Nephron progenitor cell (in vitro differentiated cells): ENCODE measurements at regions not wholly inside any gene's neighbourhood (a gene's known extent, or its start where the extent isn't known, plus 50 kb on each side); places are given as distances from the start of the nearest gene placed in this dataset.
"Not testable (repeated sequence)": the region's sequence is repeated elsewhere in the genome, so short reads cannot be mapped to it uniquely, and the experiment has no call there.

Experiments
- DNase-seq: peaks from one replicate; pipeline ENCODE4 v3.0.0; 2021
- H3K27ac Mint-ChIP-seq: 2 replicates; pipeline ENCODE4 v1.8.0; 2021; ENCODE audit warnings: mild to moderate bottlenecking, moderate library complexity, mixed read lengths
- H3K27me3 Mint-ChIP-seq: 2 replicates; pipeline ENCODE4 v1.8.0; 2021; ENCODE audit warnings: mild to moderate bottlenecking, low read depth, mixed read lengths; ENCODE audit not compliant: poor library complexity
- H3K36me3 Mint-ChIP-seq: 2 replicates; pipeline ENCODE4 v1.8.0; 2021; ENCODE audit warnings: low read depth, mixed read lengths
- H3K4me1 Mint-ChIP-seq: 2 replicates; pipeline ENCODE4 v1.8.0; 2021; ENCODE audit warnings: mixed read lengths
- H3K4me3 Mint-ChIP-seq: 2 replicates; pipeline ENCODE4 v1.8.0; 2021; ENCODE audit warnings: mild to moderate bottlenecking, moderate library complexity, mixed read lengths
- H3K9me3 Mint-ChIP-seq: 2 replicates; pipeline ENCODE4 v1.8.0; 2021; ENCODE audit warnings: mild to moderate bottlenecking, moderate library complexity, mixed read lengths
- CTCF ChIP-seq: fragments of 200-600 bp; sonication (generic); IDR thresholded peaks from 2 replicates; pipeline ENCODE4 v1.5.0; 2021; ENCODE audit warnings: antibody characterized with exemption

- Mint-ChIP-seq H3K4me1 (peaks cover 20% of the 10 kb centered on the region), H3K27me3 (peaks cover 19% of the 10 kb centered on the region), H3K27ac (no peak overlapping the region), H3K4me3 (no peak overlapping the region), H3K36me3 (no peaks in the 10 kb centered on the region), H3K9me3 (peaks cover 16% of the 10 kb centered on the region)
- no peak for DNase-seq
- TF ChIP-seq CTCF = no peak
Observed at GRCh38 chr10:44749151-44749550, 162.0 kb upstream of the TMEM72 start.

GRCh38 chr10:44752451-44753441 is 158.4 kb upstream of the TMEM72 start:
- H3K4me3 Mint-ChIP-seq = no peak overlapping the region
- no peaks in the 10 kb centered on the region for H3K36me3 Mint-ChIP-seq
- peaks cover 9% of the 10 kb centered on the region for H3K4me1 Mint-ChIP-seq
- no peak for DNase-seq
- H3K9me3 Mint-ChIP-seq = peaks cover 13% of the 10 kb centered on the region
- peaks cover 27% of the 10 kb centered on the region for H3K27me3 Mint-ChIP-seq
- H3K27ac Mint-ChIP-seq = no peak overlapping the region
- TF ChIP-seq CTCF = no peak

- H3K36me3 Mint-ChIP-seq, H3K27ac Mint-ChIP-seq, H3K9me3 Mint-ChIP-seq, H3K4me3 Mint-ChIP-seq, DNase-seq: not testable (repeated sequence)
- Mint-ChIP-seq H3K27me3 (peaks cover 25% of the 10 kb centered on the region), H3K4me1 (peaks cover 20% of the 10 kb centered on the region)
Observed at GRCh38 chr10:44754355-44754754, 156.8 kb upstream of the TMEM72 start.

- no peaks in the 10 kb centered on the region for H3K36me3 Mint-ChIP-seq
- H3K9me3 Mint-ChIP-seq = no peaks in the 10 kb centered on the region
- no peak for DNase-seq
- no peak for TF ChIP-seq CTCF
- H3K27me3 Mint-ChIP-seq = peaks cover 33% of the 10 kb centered on the region
- peaks cover 22% of the 10 kb centered on the region for H3K4me1 Mint-ChIP-seq
- H3K27ac Mint-ChIP-seq = no peak overlapping the region
- H3K4me3 Mint-ChIP-seq = no peak overlapping the region
Observed at GRCh38 chr10:44755481-44755880, 155.7 kb upstream of the TMEM72 start.

- DNase-seq = no peak
- Mint-ChIP-seq H3K9me3 (no peaks in the 10 kb centered on the region), H3K27me3 (peaks cover 34% of the 10 kb centered on the region), H3K4me3 (no peak overlapping the region), H3K36me3 (no peaks in the 10 kb centered on the region), H3K27ac (no peak overlapping the region), H3K4me1 (peaks cover 22% of the 10 kb centered on the region)
- no peak for TF ChIP-seq CTCF
Observed at GRCh38 chr10:44756216-44756615, 154.9 kb upstream of the TMEM72 start.

GRCh38 chr10:44757551-44758205 is 153.5 kb upstream of the TMEM72 start:
- H3K9me3 Mint-ChIP-seq = no peaks in the 10 kb centered on the region
- H3K27me3 Mint-ChIP-seq = peaks cover 33% of the 10 kb centered on the region
- no peak overlapping the region for H3K4me3 Mint-ChIP-seq
- no peaks in the 10 kb centered on the region for H3K36me3 Mint-ChIP-seq
- no peak for DNase-seq
- H3K27ac Mint-ChIP-seq = no peak overlapping the region
- H3K4me1 Mint-ChIP-seq = peaks cover 22% of the 10 kb centered on the region
- TF ChIP-seq CTCF = no peak
